Chondrocyte (in vitro differentiated cells): ENCODE measurements at regions not wholly inside any gene's neighbourhood (a gene's known extent, or its start where the extent isn't known, plus 50 kb on each side); places are given as distances from the start of the nearest gene placed in this dataset.

ENCODE experiments used
- DNase-seq: peaks from one replicate; pipeline ENCODE4 v3.0.0; 2021; ENCODE audit warnings: mixed read lengths, low spot score
- H3K27ac Mint-ChIP-seq: one replicate; pipeline ENCODE4 v1.8.0; 2021; ENCODE audit warnings: mild to moderate bottlenecking, moderate library complexity, mixed read lengths; ENCODE audit not compliant: unreplicated experiment
- H3K27me3 Mint-ChIP-seq: 2 replicates; pipeline ENCODE4 v1.8.0; 2021; ENCODE audit warnings: low read depth, mixed read lengths
- H3K36me3 Mint-ChIP-seq: 2 replicates; pipeline ENCODE4 v1.8.0; 2021; ENCODE audit warnings: low read depth, mixed read lengths
- H3K4me1 Mint-ChIP-seq: 2 replicates; pipeline ENCODE4 v1.8.0; 2021; ENCODE audit warnings: low read depth, mild to moderate bottlenecking, mixed read lengths
- H3K4me3 Mint-ChIP-seq: one replicate; pipeline ENCODE4 v1.8.0; 2021; ENCODE audit warnings: mild to moderate bottlenecking, moderate library complexity, mixed read lengths; ENCODE audit not compliant: unreplicated experiment
- H3K9me3 Mint-ChIP-seq: 2 replicates; pipeline ENCODE4 v1.8.0; 2021; ENCODE audit warnings: low read depth, mixed read lengths
- CTCF ChIP-seq: fragments of 200-600 bp; sonication (generic); IDR thresholded peaks from 2 replicates; pipeline ENCODE4 v1.5.0; 2021; ENCODE audit warnings: antibody characterized with exemption, mild to moderate bottlenecking, moderate library complexity

- Mint-ChIP-seq H3K4me1 (no peaks in the 10 kb centered on the region), H3K27me3 (no peaks in the 10 kb centered on the region), H3K27ac (no peak overlapping the region), H3K36me3 (no peaks in the 10 kb centered on the region), H3K9me3 (peaks cover 19% of the 10 kb centered on the region), H3K4me3 (no peak overlapping the region)
- DNase-seq, result peak; percentile 77
- TF ChIP-seq CTCF, result no peak
Observed at GRCh38 chrX:26873736-26874135, 589.4 kb downstream of the PPP4R3C start.

DNA sequence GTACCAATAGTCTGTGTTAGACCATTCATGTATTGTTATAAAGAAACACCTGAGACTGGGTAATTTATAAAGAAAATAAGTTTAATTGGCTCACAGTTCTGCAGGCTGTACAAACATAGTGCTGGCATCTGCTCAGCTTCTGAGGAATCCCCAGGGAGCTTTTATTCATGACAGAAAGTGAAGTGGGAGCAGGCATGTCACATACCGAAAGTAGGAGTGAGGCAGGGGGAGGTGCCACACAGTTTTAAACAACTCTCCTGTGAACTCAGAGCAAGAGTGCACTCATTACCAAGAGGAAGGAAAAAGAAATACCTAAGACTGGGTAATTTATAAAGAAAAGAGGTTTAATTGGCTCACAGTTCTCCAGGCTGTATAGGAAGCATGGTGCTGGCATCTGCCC lies 591.2 kb downstream of the PPP4R3C start:
- H3K27me3 Mint-ChIP-seq, result no peaks in the 10 kb centered on the region
- no peak overlapping the region for H3K4me3 Mint-ChIP-seq
- TF ChIP-seq CTCF, result no peak
- no peak for DNase-seq
- no peaks in the 10 kb centered on the region for H3K36me3 Mint-ChIP-seq
- H3K4me1 Mint-ChIP-seq, result no peaks in the 10 kb centered on the region
- no peak overlapping the region for H3K27ac Mint-ChIP-seq
- peaks cover 14% of the 10 kb centered on the region for H3K9me3 Mint-ChIP-seq

DNA sequence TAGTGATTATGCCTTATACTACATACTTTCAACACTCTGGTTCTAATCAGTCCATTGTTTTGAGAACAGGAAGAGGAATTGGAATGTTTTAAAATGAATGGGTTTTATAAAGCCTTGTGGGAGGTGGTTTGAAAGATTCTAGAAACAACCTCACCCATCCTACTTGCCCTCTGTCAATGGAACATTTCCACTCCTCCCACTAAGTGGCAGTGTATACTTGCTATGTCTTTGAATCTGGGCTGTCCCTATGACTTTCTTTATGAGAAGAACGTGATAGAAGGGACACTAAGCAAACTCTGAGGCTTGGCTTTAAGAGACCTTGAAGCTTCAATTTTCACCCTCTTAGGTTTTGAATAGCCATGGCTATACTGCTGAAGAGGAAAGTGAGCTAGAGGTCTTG lies 611.2 kb downstream of the PPP4R3C start:
- DNase-seq, result no peak

GRCh38 chrX:26848511-26848910 lies 614.6 kb downstream of the PPP4R3C start:
- no peak overlapping the region for H3K4me3 Mint-ChIP-seq
- H3K27me3 Mint-ChIP-seq, result no peaks in the 10 kb centered on the region
- no peak for DNase-seq
- no peaks in the 10 kb centered on the region for H3K4me1 Mint-ChIP-seq
- no peak overlapping the region for H3K27ac Mint-ChIP-seq
- H3K36me3 Mint-ChIP-seq, result no peaks in the 10 kb centered on the region
- no peak for TF ChIP-seq CTCF
- peaks cover 11% of the 10 kb centered on the region for H3K9me3 Mint-ChIP-seq

More for the DNA sequence above, 611.2 kb downstream of the PPP4R3C start:
- Mint-ChIP-seq H3K4me3 (no peak overlapping the region), H3K4me1 (no peaks in the 10 kb centered on the region), H3K36me3 (no peaks in the 10 kb centered on the region), H3K27ac (no peak overlapping the region), H3K9me3 (peaks cover 3% of the 10 kb centered on the region), H3K27me3 (no peaks in the 10 kb centered on the region)
- TF ChIP-seq CTCF, result peak; percentile 24

DNA sequence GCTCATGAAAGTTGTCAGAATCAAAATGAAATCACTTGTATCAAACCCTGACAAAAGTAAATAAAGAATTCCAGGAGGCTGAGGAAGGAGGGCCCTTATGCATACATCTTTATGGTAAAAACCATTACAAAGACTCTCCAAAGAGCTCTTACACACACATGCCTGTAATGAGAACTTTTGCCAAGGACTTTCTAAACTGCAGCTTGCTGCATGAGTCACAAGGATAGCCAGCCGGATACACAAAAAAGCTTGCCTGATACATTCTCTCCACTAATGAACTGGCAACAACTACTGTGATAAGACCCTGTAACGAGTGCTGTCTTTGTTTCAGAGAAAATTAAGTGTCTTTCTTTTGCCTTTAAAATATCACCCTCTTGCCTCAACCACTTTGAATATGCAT lies 618.1 kb downstream of the PPP4R3C start:
- no peak overlapping the region for H3K4me3 Mint-ChIP-seq
- H3K36me3 Mint-ChIP-seq, result no peaks in the 10 kb centered on the region
- H3K27me3 Mint-ChIP-seq, result no peaks in the 10 kb centered on the region
- no peak for TF ChIP-seq CTCF
- no peak for DNase-seq
- H3K4me1 Mint-ChIP-seq, result no peaks in the 10 kb centered on the region
- no peak overlapping the region for H3K27ac Mint-ChIP-seq
- H3K9me3 Mint-ChIP-seq, result peaks cover 11% of the 10 kb centered on the region
